Neural cell (in vitro differentiated cells): ENCODE measurements at regions not wholly inside any gene's neighbourhood (a gene's known extent, or its start where the extent isn't known, plus 50 kb on each side); places are given as distances from the start of the nearest gene placed in this dataset.
A peak's percentile ranks its signal among the peaks of the same experiment; 100 is the strongest.

Experiments
- H2AFZ ChIP-seq: fragments of 200-600, 300-800 bp; sonication (generic), shearing (Covaris generic); 2 replicates; pipeline ENCODE4 v1.6.0; 2014; ENCODE audit warnings: low read depth, mild to moderate bottlenecking, antibody characterized with exemption, low read length, moderate library complexity
- H3F3A ChIP-seq: fragments of 200-600 bp; shearing (Covaris generic); 2 replicates; pipeline ENCODE4 v1.6.1; 2016; ENCODE audit warnings: mild to moderate bottlenecking, moderate library complexity, mixed read lengths, antibody characterized with exemption, low read length; ENCODE audit not compliant: insufficient read depth, poor library complexity, severe bottlenecking
- H3K27ac ChIP-seq: fragments of 200-600, 300-800 bp; sonication (generic), shearing (Covaris generic); 2 replicates; pipeline ENCODE4 v1.5.1; 2014; ENCODE audit warnings: mild to moderate bottlenecking, low read length, moderate library complexity
- H3K27me3 ChIP-seq: fragments of 300-800, 200-600 bp; sonication (generic), shearing (Covaris generic); 2 replicates; pipeline ENCODE4 v1.6.0; 2014; ENCODE audit warnings: mild to moderate bottlenecking, low read depth, low read length, moderate library complexity; ENCODE audit not compliant: insufficient read depth
- H3K36me3 ChIP-seq: fragments of 300-800, 200-600 bp; sonication (generic), shearing (Covaris generic); 2 replicates; pipeline ENCODE4 v1.5.1; 2014; ENCODE audit warnings: mild to moderate bottlenecking, antibody characterized with exemption, low read length, moderate library complexity; ENCODE audit not compliant: insufficient read depth
- H3K4me2 ChIP-seq: fragments of 300-800, 200-600 bp; sonication (generic), shearing (Covaris generic); 2 replicates; pipeline ENCODE4 v1.6.0; 2014; ENCODE audit warnings: mild to moderate bottlenecking, low read length
- H3K4me3 ChIP-seq: fragments of 300-800, 200-600 bp; sonication (generic), shearing (Covaris generic); 2 replicates; pipeline ENCODE4 v1.5.1; 2014; ENCODE audit warnings: mild to moderate bottlenecking, low read length, moderate library complexity
- H3K79me2 ChIP-seq: fragments of 200-600 bp; shearing (Covaris generic); replicated peaks from 2 replicates; pipeline ENCODE4 v1.6.0; 2014; ENCODE audit warnings: mild to moderate bottlenecking, low read length, moderate library complexity; ENCODE audit not compliant: insufficient read depth
- H3K9ac ChIP-seq: fragments of 300-800, 200-600 bp; sonication (generic), shearing (Covaris generic); 2 replicates; pipeline ENCODE4 v1.6.1; 2016; ENCODE audit warnings: mild to moderate bottlenecking, low read length, mixed read lengths
- H3K9me2 ChIP-seq: fragments of 200-600 bp; shearing (Covaris generic); 2 replicates; pipeline ENCODE4 v1.6.1; 2016; ENCODE audit warnings: mild to moderate bottlenecking, low read length, mixed read lengths; ENCODE audit not compliant: insufficient read depth
- H3K9me3 ChIP-seq: fragments of 200-600, 300-800 bp; sonication (generic), shearing (Covaris generic); 2 replicates; pipeline ENCODE4 v1.6.1; 2016; ENCODE audit warnings: mild to moderate bottlenecking, mixed run types, low read length, moderate library complexity, mixed read lengths
- H4K20me1 ChIP-seq: fragments of 200-600 bp; shearing (Covaris generic); 2 replicates; pipeline ENCODE4 v1.6.1; 2016; ENCODE audit warnings: mild to moderate bottlenecking, mixed run types; ENCODE audit not compliant: insufficient read depth
- EP300 ChIP-seq: fragments of 450-650 bp; conservative IDR thresholded peaks from 2 replicates; pipeline ENCODE4 v1.6.1; 2014; ENCODE audit warnings: antibody characterized with exemption, mild to moderate bottlenecking, moderate library complexity; ENCODE audit not compliant: poor library complexity, severe bottlenecking
- EZH2 ChIP-seq: fragments of 200-600, 300-800 bp; shearing (Covaris generic), sonication (generic); IDR thresholded peaks from 2 replicates; pipeline ENCODE4 v1.6.1; 2014; ENCODE audit warnings: antibody characterized with exemption, low read length, borderline replicate concordance, mild to moderate bottlenecking; ENCODE audit not compliant: insufficient read depth, poor library complexity, severe bottlenecking
- MXI1 ChIP-seq: fragments of 450-650 bp; conservative IDR thresholded peaks from 2 replicates; pipeline ENCODE4 v1.6.1; 2014; ENCODE audit warnings: antibody characterized with exemption, mild to moderate bottlenecking; ENCODE audit not compliant: poor library complexity, severe bottlenecking
- POLR2AphosphoS5 ChIP-seq: IDR thresholded peaks from 2 replicates; pipeline ENCODE4 v1.6.1; 2012
- RAD21 ChIP-seq: fragments of 450-650 bp; conservative IDR thresholded peaks from 2 replicates; pipeline ENCODE4 v1.6.1; 2014; ENCODE audit warnings: antibody characterized with exemption, mild to moderate bottlenecking, moderate library complexity
- SMC3 ChIP-seq: fragments of 450-650 bp; conservative IDR thresholded peaks from 2 replicates; pipeline ENCODE4 v1.6.1; 2014; ENCODE audit warnings: antibody characterized with exemption, mild to moderate bottlenecking, moderate library complexity; ENCODE audit not compliant: poor library complexity
- TAF1 ChIP-seq: IDR thresholded peaks from 2 replicates; pipeline ENCODE4 v1.6.1; 2012; ENCODE audit warnings: low read depth
- TF ChIP-seq, protein P1 (sequence below): IDR thresholded peaks from 2 replicates; pipeline ENCODE4 v1.6.1; 2012; ENCODE audit warnings: borderline replicate concordance
- TF ChIP-seq, protein P2 (sequence below): fragments of 450-650 bp; IDR thresholded peaks from 2 replicates; pipeline ENCODE4 v1.5.1; 2014; ENCODE audit warnings: antibody characterized with exemption, mild to moderate bottlenecking, moderate library complexity; ENCODE audit not compliant: poor library complexity, severe bottlenecking

DNA sequence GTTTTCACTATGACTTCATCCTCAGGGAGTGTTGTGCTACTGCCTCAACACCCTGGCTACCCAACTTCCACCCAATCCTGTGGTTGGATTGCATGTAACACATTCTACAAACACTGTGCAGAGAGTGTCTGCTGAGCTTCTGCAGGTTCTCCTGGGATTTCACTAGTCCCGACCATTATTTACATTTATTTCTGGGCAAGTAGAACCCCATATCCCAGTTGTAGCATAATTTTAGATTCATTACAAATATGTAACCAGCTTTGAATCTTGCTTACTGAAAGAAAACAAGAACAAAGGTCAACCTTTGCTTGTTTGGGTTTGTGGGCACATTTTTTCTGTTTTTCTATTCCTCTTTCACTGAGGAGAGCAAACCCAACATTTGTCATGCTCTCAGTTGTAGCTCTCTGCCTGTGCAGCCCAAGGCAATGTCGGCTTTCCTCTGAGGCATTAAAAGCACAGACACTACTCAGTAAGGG, 2036.1 kb upstream of the LRRTM1 start:
- Histone ChIP-seq H3K9me3 (no peaks in the 10 kb centered on the region), H3K27me3 (no peaks in the 10 kb centered on the region), H3K9me2 (no peaks in the 10 kb centered on the region), H3K79me2 (no peaks in the 10 kb centered on the region), H3F3A (no peaks in the 10 kb centered on the region), H3K4me3 (no peak overlapping the region), H3K4me2 (no peak overlapping the region), H4K20me1 (no peaks in the 10 kb centered on the region), H2AFZ (no peak overlapping the region), H3K9ac (no peak overlapping the region), H3K36me3 (no peaks in the 10 kb centered on the region), H3K27ac (peak overlapping the region; percentile 4)
- TF ChIP-seq EZH2, result no peak
- no peak for TF ChIP-seq TAF1
- TF ChIP-seq, protein P1, sequence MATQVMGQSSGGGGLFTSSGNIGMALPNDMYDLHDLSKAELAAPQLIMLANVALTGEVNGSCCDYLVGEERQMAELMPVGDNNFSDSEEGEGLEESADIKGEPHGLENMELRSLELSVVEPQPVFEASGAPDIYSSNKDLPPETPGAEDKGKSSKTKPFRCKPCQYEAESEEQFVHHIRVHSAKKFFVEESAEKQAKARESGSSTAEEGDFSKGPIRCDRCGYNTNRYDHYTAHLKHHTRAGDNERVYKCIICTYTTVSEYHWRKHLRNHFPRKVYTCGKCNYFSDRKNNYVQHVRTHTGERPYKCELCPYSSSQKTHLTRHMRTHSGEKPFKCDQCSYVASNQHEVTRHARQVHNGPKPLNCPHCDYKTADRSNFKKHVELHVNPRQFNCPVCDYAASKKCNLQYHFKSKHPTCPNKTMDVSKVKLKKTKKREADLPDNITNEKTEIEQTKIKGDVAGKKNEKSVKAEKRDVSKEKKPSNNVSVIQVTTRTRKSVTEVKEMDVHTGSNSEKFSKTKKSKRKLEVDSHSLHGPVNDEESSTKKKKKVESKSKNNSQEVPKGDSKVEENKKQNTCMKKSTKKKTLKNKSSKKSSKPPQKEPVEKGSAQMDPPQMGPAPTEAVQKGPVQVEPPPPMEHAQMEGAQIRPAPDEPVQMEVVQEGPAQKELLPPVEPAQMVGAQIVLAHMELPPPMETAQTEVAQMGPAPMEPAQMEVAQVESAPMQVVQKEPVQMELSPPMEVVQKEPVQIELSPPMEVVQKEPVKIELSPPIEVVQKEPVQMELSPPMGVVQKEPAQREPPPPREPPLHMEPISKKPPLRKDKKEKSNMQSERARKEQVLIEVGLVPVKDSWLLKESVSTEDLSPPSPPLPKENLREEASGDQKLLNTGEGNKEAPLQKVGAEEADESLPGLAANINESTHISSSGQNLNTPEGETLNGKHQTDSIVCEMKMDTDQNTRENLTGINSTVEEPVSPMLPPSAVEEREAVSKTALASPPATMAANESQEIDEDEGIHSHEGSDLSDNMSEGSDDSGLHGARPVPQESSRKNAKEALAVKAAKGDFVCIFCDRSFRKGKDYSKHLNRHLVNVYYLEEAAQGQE, result no peak
- no peak for TF ChIP-seq MXI1
- TF ChIP-seq SMC3, result no peak
- TF ChIP-seq EP300, result no peak
- no peak for TF ChIP-seq POLR2AphosphoS5
- TF ChIP-seq, protein P2, sequence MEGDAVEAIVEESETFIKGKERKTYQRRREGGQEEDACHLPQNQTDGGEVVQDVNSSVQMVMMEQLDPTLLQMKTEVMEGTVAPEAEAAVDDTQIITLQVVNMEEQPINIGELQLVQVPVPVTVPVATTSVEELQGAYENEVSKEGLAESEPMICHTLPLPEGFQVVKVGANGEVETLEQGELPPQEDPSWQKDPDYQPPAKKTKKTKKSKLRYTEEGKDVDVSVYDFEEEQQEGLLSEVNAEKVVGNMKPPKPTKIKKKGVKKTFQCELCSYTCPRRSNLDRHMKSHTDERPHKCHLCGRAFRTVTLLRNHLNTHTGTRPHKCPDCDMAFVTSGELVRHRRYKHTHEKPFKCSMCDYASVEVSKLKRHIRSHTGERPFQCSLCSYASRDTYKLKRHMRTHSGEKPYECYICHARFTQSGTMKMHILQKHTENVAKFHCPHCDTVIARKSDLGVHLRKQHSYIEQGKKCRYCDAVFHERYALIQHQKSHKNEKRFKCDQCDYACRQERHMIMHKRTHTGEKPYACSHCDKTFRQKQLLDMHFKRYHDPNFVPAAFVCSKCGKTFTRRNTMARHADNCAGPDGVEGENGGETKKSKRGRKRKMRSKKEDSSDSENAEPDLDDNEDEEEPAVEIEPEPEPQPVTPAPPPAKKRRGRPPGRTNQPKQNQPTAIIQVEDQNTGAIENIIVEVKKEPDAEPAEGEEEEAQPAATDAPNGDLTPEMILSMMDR, result no peak
- TF ChIP-seq RAD21, result no peak

DNA sequence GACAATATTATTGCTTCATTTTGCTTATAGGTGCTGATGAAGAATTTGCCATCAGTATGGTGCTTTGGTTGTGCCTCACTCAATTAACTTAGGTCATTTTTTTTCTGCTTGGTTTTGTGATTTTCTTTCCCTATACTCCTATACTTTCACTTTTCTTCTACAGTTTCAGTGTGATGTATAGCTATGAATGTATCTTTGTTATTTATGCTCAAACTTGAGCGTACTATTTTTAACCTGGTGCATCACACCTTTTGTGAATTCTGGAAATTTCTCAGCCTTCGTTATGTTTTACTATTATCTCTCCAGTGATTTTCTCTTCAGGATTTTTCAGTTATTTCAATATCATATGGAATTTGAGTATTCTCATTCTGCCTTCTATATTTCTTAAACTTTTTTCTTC, 2035.3 kb upstream of the LRRTM1 start:
- H3F3A ChIP-seq, result no peaks in the 10 kb centered on the region
- H3K4me3 ChIP-seq, result no peak overlapping the region
- no peak overlapping the region for H2AFZ ChIP-seq
- H4K20me1 ChIP-seq, result no peaks in the 10 kb centered on the region
- no peak overlapping the region for H3K9ac ChIP-seq
- no peaks in the 10 kb centered on the region for H3K9me2 ChIP-seq
- H3K4me2 ChIP-seq, result no peak overlapping the region
- H3K27me3 ChIP-seq, result no peaks in the 10 kb centered on the region
- TF ChIP-seq EZH2, result no peak
- no peaks in the 10 kb centered on the region for H3K9me3 ChIP-seq
- H3K27ac ChIP-seq, result no peak overlapping the region
- H3K36me3 ChIP-seq, result no peaks in the 10 kb centered on the region
- no peaks in the 10 kb centered on the region for H3K79me2 ChIP-seq

DNA sequence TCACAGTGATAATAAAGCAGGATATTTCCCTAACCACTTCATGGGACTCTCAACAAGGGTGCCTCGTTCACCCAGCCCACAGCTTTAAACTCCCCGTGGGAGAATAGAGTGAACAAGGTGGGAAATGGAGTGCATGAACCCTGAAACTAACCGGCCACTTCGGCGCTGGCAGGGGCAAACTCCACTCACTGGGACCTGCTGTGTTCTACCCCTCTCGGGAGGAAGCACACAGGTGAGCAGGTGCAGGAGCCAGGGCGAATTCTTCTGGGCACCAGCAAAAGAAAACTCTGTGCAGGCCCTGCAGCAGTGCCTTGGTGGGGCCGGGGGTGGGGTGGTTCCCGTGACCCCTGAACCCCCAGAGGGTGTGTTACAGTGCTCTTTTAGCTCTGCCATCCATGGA, 2029.1 kb upstream of the LRRTM1 start:
- Histone ChIP-seq H3K9ac (no peak overlapping the region), H4K20me1 (no peaks in the 10 kb centered on the region), H3K27ac (no peak overlapping the region), H3K27me3 (no peaks in the 10 kb centered on the region), H3K36me3 (no peaks in the 10 kb centered on the region), H3K79me2 (no peaks in the 10 kb centered on the region), H3K4me3 (no peak overlapping the region), H3F3A (no peaks in the 10 kb centered on the region), H3K4me2 (no peak overlapping the region), H3K9me2 (no peaks in the 10 kb centered on the region), H2AFZ (no peak overlapping the region), H3K9me3 (no peaks in the 10 kb centered on the region)
- no peak for TF ChIP-seq MXI1
- no peak for TF ChIP-seq EP300
- TF ChIP-seq, protein P1, result no peak
- TF ChIP-seq SMC3, result no peak
- TF ChIP-seq RAD21, result no peak
- no peak for TF ChIP-seq POLR2AphosphoS5
- TF ChIP-seq, protein P2, result no peak
- no peak for TF ChIP-seq TAF1
- TF ChIP-seq EZH2, result no peak
